IPS DF 4.7 (cell line): ENCODE measurements at regions not wholly inside any gene's neighbourhood (a gene's known extent, or its start where the extent isn't known, plus 50 kb on each side); places are given as distances from the start of the nearest gene placed in this dataset.
A peak's percentile ranks its signal among the peaks of the same experiment; 100 is the strongest.

Experiments used
- DNase-seq: peaks from one replicate; pipeline ENCODE4 v3.0.0-alpha.2; 2013; ENCODE audit warnings: low spot score; ENCODE audit errors: extremely low read depth

- no peak for DNase-seq
These were observed 143.3 kb downstream of the FTCDNL1 start for GRCh38 chr2:199707593-199708185.

DNA sequence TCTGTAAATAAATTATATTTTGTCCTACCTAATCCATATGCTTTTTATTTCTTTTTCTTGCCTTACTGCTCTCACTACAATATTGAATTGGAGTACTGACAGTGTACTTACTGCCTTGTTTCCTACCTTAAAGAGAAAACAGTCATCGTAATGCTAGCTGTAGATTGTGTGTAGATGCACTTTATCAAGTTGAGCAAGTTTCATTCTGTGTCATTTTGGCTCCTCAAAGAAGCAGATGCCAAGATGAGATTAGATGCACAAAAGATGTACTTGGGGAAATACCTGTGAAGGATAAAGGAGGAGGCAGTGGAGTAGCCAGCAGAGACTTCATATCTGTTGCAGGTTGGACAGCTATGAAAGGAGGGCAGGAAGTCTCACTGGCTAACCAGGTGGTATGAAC, 145.5 kb downstream of the FTCDNL1 start:
- DNase-seq: no peak

DNA sequence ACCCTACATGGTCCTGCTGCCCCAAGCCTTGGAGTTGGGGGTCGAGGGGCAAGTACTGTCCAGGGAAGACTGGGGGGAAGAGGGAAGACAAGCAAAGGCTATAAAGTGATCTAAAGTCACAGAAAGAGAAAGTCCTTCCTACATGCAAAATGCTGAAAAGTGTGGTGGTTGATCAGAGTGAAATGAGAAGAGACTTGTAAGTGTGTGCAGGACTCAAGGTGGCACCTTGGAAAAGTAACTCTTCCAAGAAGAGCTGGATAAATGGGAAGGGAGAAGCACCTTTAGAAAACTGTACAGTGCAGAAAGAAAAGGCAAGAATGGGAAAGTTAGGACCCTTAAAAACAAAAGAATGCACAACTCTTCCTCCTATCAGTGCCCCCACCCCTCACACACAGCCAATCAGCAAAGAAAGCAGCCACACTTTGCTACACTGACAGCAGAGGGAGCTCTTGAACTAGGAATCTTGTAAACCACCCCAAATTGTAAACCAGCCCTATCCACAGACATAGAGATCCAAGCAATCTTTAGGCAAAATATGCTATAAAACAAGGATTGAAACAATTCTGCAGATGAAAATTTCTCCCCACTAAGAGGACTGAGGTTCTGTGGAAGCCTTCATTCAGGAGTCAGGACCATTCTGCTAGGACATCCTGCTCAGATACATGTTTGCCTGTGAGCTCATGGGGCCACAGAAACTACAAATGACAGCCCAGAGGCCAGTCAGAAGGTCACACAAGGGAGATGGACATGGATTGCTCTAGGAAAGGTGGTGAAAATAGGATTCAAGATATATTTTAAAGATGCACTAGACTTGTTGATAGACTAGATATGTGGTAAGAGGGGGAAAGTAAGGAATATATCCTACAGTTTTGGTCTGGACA, 146.4 kb downstream of the FTCDNL1 start:
- peak; percentile 36 for DNase-seq

GRCh38 chr2:199703199-199703598, 147.8 kb downstream of the FTCDNL1 start:
- DNase-seq: no peak

- DNase-seq: no peak
These were observed 153.5 kb downstream of the FTCDNL1 start for GRCh38 chr2:199697469-199697868.

DNA sequence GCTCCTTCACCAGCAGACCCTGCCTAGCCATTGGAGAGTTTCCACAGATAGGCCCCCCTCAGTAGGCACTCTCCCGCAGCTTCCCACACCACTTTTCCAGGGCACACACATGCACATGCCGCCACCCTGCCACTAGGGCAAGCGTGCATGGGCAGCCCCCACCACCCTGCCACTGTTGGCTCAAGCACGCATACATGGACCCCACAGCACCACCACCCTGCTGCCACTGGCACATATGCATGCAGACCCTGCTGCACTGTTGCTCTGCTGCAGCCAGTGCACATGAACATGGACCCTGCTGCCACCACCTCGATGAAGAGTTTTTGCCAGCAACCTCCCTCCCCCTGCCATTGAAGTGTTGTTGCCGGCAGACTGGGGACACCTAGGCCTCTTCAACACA, 154.9 kb downstream of the FTCDNL1 start:
- DNase-seq: no peak

DNA sequence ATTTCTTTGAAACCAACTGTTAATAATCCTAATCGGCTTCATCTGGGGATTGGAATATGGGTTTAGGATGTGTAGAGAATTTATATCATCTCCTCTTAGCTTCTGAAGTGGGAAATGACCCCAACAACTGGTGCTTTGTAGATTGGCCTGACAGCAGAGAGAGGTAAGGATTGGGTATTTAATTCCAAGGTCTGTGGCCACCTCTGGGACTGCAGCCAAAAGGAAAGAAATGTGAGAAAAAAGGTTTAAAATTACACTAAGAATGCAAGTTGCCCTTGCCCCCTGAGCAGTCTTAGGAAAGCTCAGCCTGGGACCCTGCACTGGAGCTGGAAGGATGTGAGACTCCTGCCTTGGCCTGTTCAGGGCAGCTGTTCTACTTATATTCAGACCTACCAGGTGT, 157.1 kb downstream of the FTCDNL1 start:
- DNase-seq: no peak

GRCh38 chr2:199692489-199692888, 158.5 kb downstream of the FTCDNL1 start:
- no peak for DNase-seq

- DNase-seq: no peak
These were observed 160.8 kb downstream of the FTCDNL1 start for GRCh38 chr2:199690225-199690624.

DNA sequence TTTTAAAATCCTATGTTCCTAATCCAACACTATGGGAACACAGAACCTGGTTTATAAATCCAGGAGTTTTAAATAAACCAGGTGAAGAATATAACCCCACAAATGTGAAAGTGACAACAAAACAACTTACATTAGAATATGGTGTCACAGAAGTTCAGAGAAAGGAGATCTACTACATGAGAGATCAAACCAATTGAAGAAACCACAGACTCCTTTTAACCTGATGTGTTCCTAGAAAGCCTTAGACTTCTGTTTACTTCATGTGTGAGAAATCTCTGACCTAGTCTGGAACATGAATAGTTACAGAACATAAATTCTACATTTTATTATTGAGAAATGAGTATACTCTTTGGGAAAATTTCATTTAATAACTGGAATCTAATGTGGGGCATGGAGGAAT, 165.3 kb downstream of the FTCDNL1 start:
- DNase-seq: no peak

- no peak for DNase-seq
These were observed 166.2 kb downstream of the FTCDNL1 start for GRCh38 chr2:199684832-199685231.

GRCh38 chr2:199684168-199684567, 166.8 kb downstream of the FTCDNL1 start:
- DNase-seq: no peak

DNA sequence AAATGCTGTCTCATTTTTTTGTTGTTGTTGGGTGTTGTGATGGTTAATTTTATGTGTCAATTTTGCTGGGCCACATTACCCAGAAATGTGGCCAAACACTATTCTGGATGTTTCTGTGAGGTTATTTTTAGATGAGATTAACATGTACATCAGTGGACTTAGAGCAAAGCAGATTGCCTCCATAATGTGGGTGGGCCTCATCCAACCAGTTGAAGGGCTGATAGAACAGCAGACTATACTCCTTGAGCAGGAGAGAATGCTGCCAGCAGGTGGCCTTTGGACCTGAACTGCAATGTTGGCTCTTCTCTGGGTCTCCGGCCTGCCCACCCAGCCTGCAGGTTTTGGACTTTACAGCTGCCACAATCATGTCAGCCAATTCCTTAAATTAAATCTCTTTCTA, 169.0 kb downstream of the FTCDNL1 start:
- DNase-seq: no peak

DNA sequence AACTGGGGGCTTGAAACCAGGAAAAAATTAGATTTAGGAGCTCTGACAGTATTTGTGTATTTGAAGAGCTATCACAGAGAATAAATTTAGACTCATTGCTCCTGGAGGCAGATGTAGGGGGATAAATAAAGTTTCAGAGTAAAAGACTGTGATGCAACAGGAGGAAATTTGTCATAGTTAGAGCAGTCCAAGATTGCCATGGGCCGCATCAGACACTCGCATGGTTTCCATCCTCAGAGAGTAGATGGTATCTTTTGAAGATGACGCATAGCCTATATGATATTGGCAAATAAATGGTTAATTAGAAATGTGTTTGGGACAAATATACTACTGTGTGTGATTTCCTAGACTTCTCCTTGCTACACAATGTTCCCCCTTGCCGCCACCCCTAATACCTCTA, 170.5 kb downstream of the FTCDNL1 start:
- no peak for DNase-seq

DNA sequence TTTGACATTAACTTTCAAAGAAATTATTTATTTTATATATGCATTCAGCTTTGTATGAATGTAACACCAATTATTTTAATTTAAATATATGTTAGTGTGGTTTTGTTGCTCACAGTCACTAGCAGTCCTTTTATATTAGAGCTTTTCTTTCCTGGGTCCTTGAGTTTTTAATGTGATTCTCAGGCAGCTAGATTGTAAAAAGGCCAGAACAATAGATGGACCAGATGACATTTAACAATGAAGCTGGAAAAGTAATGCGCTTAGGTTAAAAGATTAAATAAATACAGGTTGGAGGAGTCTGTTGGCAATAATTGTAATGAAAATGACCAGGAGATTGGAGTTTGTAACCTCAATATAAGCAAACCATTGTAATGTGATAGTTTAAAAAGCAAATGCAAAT, 171.1 kb downstream of the FTCDNL1 start:
- DNase-seq: no peak

GRCh38 chr2:199677881-199678280, 173.1 kb downstream of the FTCDNL1 start:
- DNase-seq: no peak

GRCh38 chr2:199668645-199669044, 182.3 kb downstream of the FTCDNL1 start:
- no peak for DNase-seq

DNA sequence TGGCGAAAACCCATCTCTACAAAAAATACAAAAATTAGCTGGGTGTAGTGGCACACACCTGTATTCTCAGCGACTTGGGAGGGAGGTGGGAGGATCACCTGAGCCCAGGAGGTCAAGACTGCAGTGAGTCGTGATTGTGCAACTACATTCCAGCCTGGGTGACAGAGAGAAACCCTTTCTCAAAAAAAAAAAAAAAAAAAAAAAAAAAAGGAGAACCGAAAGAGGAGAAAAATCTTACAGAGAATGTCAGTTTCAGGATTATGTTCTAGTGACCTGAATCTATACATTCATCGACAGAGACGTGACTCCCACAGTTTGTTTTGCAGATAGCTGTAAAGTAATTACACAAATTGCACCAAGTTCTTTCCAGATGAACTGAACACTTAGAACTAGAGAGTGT, 187.8 kb downstream of the FTCDNL1 start:
- DNase-seq: no peak

GRCh38 chr2:199662255-199662654, 188.7 kb downstream of the FTCDNL1 start:
- DNase-seq: no peak

DNA sequence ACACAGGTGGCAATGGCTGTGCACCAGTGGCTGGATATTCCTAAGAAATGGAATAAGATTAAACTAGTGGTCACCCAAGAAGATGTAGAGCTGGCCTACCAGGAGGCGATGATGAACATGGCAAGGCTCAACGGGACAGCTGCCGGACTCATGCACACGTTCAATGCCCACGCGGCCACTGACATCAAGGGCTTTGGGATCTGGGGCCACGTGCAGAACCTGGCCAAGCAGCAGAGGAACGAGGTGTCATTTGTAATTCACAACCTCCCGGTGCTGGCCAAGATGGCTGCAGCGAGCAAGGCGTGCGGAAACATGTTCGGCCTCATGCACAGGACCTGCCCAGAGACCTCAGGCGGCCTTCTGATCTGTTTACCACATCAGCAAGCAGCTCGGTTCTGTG, 190.8 kb downstream of the FTCDNL1 start:
- DNase-seq: no peak

- DNase-seq: peak; percentile 25
These were observed 191.8 kb downstream of the FTCDNL1 start for GRCh38 chr2:199659207-199659606.

- no peak for DNase-seq
These were observed 188.7 kb upstream of the SATB2 start for GRCh38 chr2:199646439-199646838.

DNA sequence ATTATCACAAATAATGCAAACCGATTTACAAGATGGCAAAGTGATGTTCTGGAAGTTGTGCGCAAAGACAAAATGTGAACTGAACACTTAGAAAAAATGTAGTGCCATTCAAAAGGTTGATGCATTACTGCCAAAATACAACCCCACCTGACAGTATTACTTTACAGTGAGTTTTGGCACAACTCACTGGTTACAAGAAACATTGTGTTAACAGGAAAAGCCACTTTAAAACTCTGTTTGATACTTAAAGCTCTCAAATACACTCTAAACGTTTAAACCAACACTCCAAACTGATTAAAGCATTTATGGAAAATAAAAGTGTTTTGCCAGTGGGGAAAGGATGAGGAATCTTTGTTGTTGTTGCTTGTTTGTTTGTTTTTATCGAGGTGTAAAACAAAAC, 173.4 kb upstream of the SATB2 start:
- no peak for DNase-seq
